Neuronal stem cell (in vitro differentiated cells): ENCODE measurements at regions not wholly inside any gene's neighbourhood (a gene's known extent, or its start where the extent isn't known, plus 50 kb on each side); places are given as distances from the start of the nearest gene placed in this dataset.

Source experiments
- DNase-seq: peaks from one replicate; pipeline ENCODE4 v3.0.0-alpha.2; 2013; ENCODE audit warnings: low spot score
- H2AFZ ChIP-seq: one replicate; pipeline ENCODE4 v1.6.1; 2013; ENCODE audit warnings: mild to moderate bottlenecking, low read length, inconsistent platforms
- H2AK5ac ChIP-seq: 2 replicates; pipeline ENCODE4 v1.6.1; 2013; ENCODE audit warnings: low read depth, mild to moderate bottlenecking, inconsistent platforms, low read length, moderate library complexity, mixed read lengths
- H2BK120ac ChIP-seq: 2 replicates; pipeline ENCODE4 v1.6.1; 2013; ENCODE audit warnings: low read depth, mild to moderate bottlenecking, inconsistent platforms, low read length, moderate library complexity, mixed read lengths
- H2BK12ac ChIP-seq: one replicate; pipeline ENCODE4 v1.6.1; 2013; ENCODE audit warnings: low read length, inconsistent platforms
- H2BK15ac ChIP-seq: 2 replicates; pipeline ENCODE4 v1.6.1; 2013; ENCODE audit warnings: mild to moderate bottlenecking, low read length, inconsistent platforms, mixed read lengths
- H2BK5ac ChIP-seq: one replicate; pipeline ENCODE4 v1.6.1; 2013; ENCODE audit warnings: inconsistent platforms, mild to moderate bottlenecking, low read length, moderate library complexity
- H3K14ac ChIP-seq: one replicate; pipeline ENCODE4 v1.6.1; 2013; ENCODE audit warnings: low read length, inconsistent platforms
- H3K18ac ChIP-seq: 2 replicates; pipeline ENCODE4 v1.6.1; 2013; ENCODE audit warnings: low read length, inconsistent platforms
- H3K23ac ChIP-seq: 2 replicates; pipeline ENCODE4 v1.6.1; 2013; ENCODE audit warnings: low read depth, mild to moderate bottlenecking, mixed read lengths, low read length, inconsistent platforms; ENCODE audit not compliant: poor library complexity
- H3K27ac ChIP-seq: replicated peaks from 3 replicates; pipeline ENCODE4 v1.5.1; 2013; ENCODE audit warnings: low read length, inconsistent platforms
- H3K27me3 ChIP-seq, 3 experiments: 2 replicates each; pipeline ENCODE4 v1.6.1; 2013; ENCODE audit warnings: low read length in 3 of 3, mild to moderate bottlenecking in 2 of 3, inconsistent platforms in 1 of 3, low read depth in 1 of 3, mixed read lengths in 1 of 3, moderate library complexity in 1 of 3; ENCODE audit not compliant: control insufficient read depth in 3 of 3, insufficient read depth in 3 of 3
- H3K36me3 ChIP-seq, 2 donors: replicated peaks in 1 of 2; 2 replicates each; pipeline ENCODE4 v1.6.1; 2013; ENCODE audit warnings: low read length in 2 of 2; ENCODE audit not compliant: control insufficient read depth in 2 of 2, insufficient read depth in 2 of 2
- H3K4ac ChIP-seq: 2 replicates; pipeline ENCODE4 v1.6.1; 2013; ENCODE audit warnings: inconsistent platforms, mild to moderate bottlenecking, low read length, moderate library complexity
- H3K4me1 ChIP-seq, 2 donors: 1 replicate in 1 of 2; 2 replicates in 1 of 2; pipeline ENCODE4 v1.6.1; 2013; ENCODE audit warnings: low read length in 2 of 2, low read depth in 1 of 2; ENCODE audit not compliant: control insufficient read depth in 2 of 2, insufficient read depth in 1 of 2
- H3K4me2 ChIP-seq: one replicate; pipeline ENCODE4 v1.6.1; 2013; ENCODE audit warnings: mild to moderate bottlenecking, low read length, inconsistent platforms; ENCODE audit not compliant: insufficient read depth, poor library complexity, severe bottlenecking
- H3K4me3 ChIP-seq, 2 donors: 2 replicates each; pipeline ENCODE4 v1.5.1; 2013; ENCODE audit warnings: low read length in 2 of 2, mild to moderate bottlenecking in 2 of 2, inconsistent platforms in 1 of 2, moderate library complexity in 1 of 2
- H3K79me1 ChIP-seq: one replicate; pipeline ENCODE4 v1.6.1; 2013; ENCODE audit warnings: low read depth, mild to moderate bottlenecking, inconsistent platforms, low read length, moderate library complexity
- H3K9ac ChIP-seq: one replicate; pipeline ENCODE4 v1.6.1; 2013; ENCODE audit warnings: mild to moderate bottlenecking, low read depth, low read length, inconsistent platforms; ENCODE audit not compliant: poor library complexity
- H3K9me3 ChIP-seq, 2 donors: replicated peaks in 1 of 2; 2 replicates each; pipeline versions ENCODE3 to v1.6.1; 2013; ENCODE audit warnings: low read length in 2 of 2, mild to moderate bottlenecking in 2 of 2, inconsistent platforms in 1 of 2, low read depth in 1 of 2, mixed read lengths in 1 of 2, moderate library complexity in 1 of 2; ENCODE audit not compliant: control insufficient read depth in 2 of 2, insufficient read depth in 1 of 2
- H4K8ac ChIP-seq: one replicate; pipeline ENCODE4 v1.6.1; 2013; ENCODE audit warnings: low read depth, mild to moderate bottlenecking, inconsistent platforms, low read length, moderate library complexity
- H4K91ac ChIP-seq: one replicate; pipeline ENCODE4 v1.6.1; 2013; ENCODE audit warnings: low read length, low read depth, mild to moderate bottlenecking, inconsistent platforms; ENCODE audit not compliant: poor library complexity
- WGBS, 2 donors: extraction: QIAGEN DNeasy Blood & Tissue Kit; methylation state at CpG; one replicate each; pipeline ENCODE4 v1.1.7; 2013; ENCODE audit warnings: missing lambda C conversion rate in 2 of 2, mixed read lengths in 1 of 2; ENCODE audit not compliant: insufficient read length in 2 of 2, insufficient replicate concordance in 1 of 2; ENCODE audit errors: extremely low coverage in 2 of 2; 5-methylcytosine and 5-hydroxymethylcytosine counted together

- no peak overlapping the region for H3K23ac ChIP-seq
- H2BK15ac ChIP-seq, result no peak overlapping the region
- no peak overlapping the region for H3K4me3 ChIP-seq
- H4K8ac ChIP-seq, result no peak overlapping the region
- no peaks in the 10 kb centered on the region for H3K79me1 ChIP-seq
- H3K4me2 ChIP-seq, result no peak overlapping the region
- H3K18ac ChIP-seq, result no peak overlapping the region
- H3K9me3 ChIP-seq, result no peaks in the 10 kb centered on the region
- no peaks in the 10 kb centered on the region for H3K36me3 ChIP-seq
- no peak overlapping the region for H2BK12ac ChIP-seq
- WGBS, 2 donors, result no CpG with 5 or more reads among the region's 3 CpGs
- H2BK5ac ChIP-seq, result no peak overlapping the region
- H2AK5ac ChIP-seq, result no peak overlapping the region
- H3K4me1 ChIP-seq, result no peaks in the 10 kb centered on the region
- no peak overlapping the region for H2AFZ ChIP-seq
- H3K9ac ChIP-seq, result no peak overlapping the region
- H4K91ac ChIP-seq, result no peak overlapping the region
- H3K14ac ChIP-seq, result no peak overlapping the region
- no peak overlapping the region for H2BK120ac ChIP-seq
- no peak for DNase-seq
- H3K27me3 ChIP-seq, result no peaks in the 10 kb centered on the region
- H3K4ac ChIP-seq, result no peak overlapping the region
- H3K27ac ChIP-seq, result no peak overlapping the region
Measured at GRCh38 chr5:40134883-40135520, 544.7 kb upstream of the PTGER4 start.

GRCh38 chr5:40124367-40124766, 555.3 kb upstream of the PTGER4 start:
- H3K4me1 ChIP-seq, result no peaks in the 10 kb centered on the region

GRCh38 chr5:40121236-40121635, 558.5 kb upstream of the PTGER4 start:
- WGBS, 2 donors, result no CpG with 5 or more reads among the region's 1 CpG
- no peak for DNase-seq
- Histone ChIP-seq H2BK120ac (no peak overlapping the region), H3K18ac (no peak overlapping the region), H3K36me3 (no peaks in the 10 kb centered on the region), H3K4ac (no peak overlapping the region), H3K27ac (no peak overlapping the region), H2AK5ac (no peak overlapping the region), H2BK5ac (no peak overlapping the region), H3K23ac (no peak overlapping the region), H2BK12ac (no peak overlapping the region), H2BK15ac (no peak overlapping the region), H4K8ac (no peak overlapping the region), H3K9me3 (peaks cover 0 to 4% of the 10 kb centered on the region in 2 donors), H3K79me1 (no peaks in the 10 kb centered on the region), H3K4me1 (no peaks in the 10 kb centered on the region), H3K4me3 (no peak overlapping the region), H3K27me3 (no peaks in the 10 kb centered on the region), H3K9ac (no peak overlapping the region), H3K14ac (no peak overlapping the region), H3K4me2 (no peak overlapping the region), H4K91ac (no peak overlapping the region), H2AFZ (no peak overlapping the region)

More at GRCh38 chr5:40124367-40124766, 555.3 kb upstream of the PTGER4 start:
- Histone ChIP-seq H3K27ac (no peak overlapping the region), H3K27me3 (no peaks in the 10 kb centered on the region), H4K91ac (no peak overlapping the region), H3K9ac (no peak overlapping the region), H2AFZ (no peak overlapping the region), H2BK12ac (no peak overlapping the region), H2AK5ac (no peak overlapping the region), H3K9me3 (peaks cover 0 to 4% of the 10 kb centered on the region in 2 donors), H3K79me1 (no peaks in the 10 kb centered on the region), H3K18ac (no peak overlapping the region), H2BK120ac (no peak overlapping the region), H2BK5ac (no peak overlapping the region), H3K14ac (no peak overlapping the region), H3K23ac (no peak overlapping the region), H3K4me2 (no peak overlapping the region), H3K4me3 (no peak overlapping the region), H3K36me3 (no peaks in the 10 kb centered on the region), H4K8ac (no peak overlapping the region), H2BK15ac (no peak overlapping the region), H3K4ac (no peak overlapping the region)
- peak; percentile 15 for DNase-seq
- WGBS, 2 donors, result no CpG with 5 or more reads among the region's 2 CpGs

GRCh38 chr5:40112875-40113274, 566.8 kb upstream of the PTGER4 start:
- Histone ChIP-seq H4K8ac (no peak overlapping the region), H2AFZ (no peak overlapping the region), H2BK120ac (no peak overlapping the region), H3K14ac (no peak overlapping the region), H3K9me3 (no peaks in the 10 kb centered on the region), H3K9ac (no peak overlapping the region), H3K23ac (no peak overlapping the region), H3K4me2 (no peak overlapping the region), H3K18ac (no peak overlapping the region), H3K4me3 (no peak overlapping the region), H2BK5ac (no peak overlapping the region), H3K4ac (no peak overlapping the region), H3K36me3 (no peaks in the 10 kb centered on the region), H3K27ac (no peak overlapping the region), H2AK5ac (no peak overlapping the region), H3K4me1 (no peaks in the 10 kb centered on the region), H2BK12ac (no peak overlapping the region), H4K91ac (no peak overlapping the region), H3K79me1 (no peaks in the 10 kb centered on the region), H3K27me3 (no peaks in the 10 kb centered on the region), H2BK15ac (no peak overlapping the region)
- no peak for DNase-seq
